Mesodermal cell (in vitro differentiated cells): ENCODE measurements at regions not wholly inside any gene's neighbourhood (a gene's known extent, or its start where the extent isn't known, plus 50 kb on each side); places are given as distances from the start of the nearest gene placed in this dataset.

Source experiments
- H3K27ac ChIP-seq: 2 replicates; pipeline ENCODE4 v1.7.0; 2013; ENCODE audit warnings: mild to moderate bottlenecking, low read depth, low read length, moderate library complexity; ENCODE audit not compliant: severe bottlenecking
- H3K36me3 ChIP-seq: 2 replicates; pipeline ENCODE4 v1.7.1; 2013; ENCODE audit warnings: mild to moderate bottlenecking, low read length, moderate library complexity; ENCODE audit not compliant: control insufficient read depth, insufficient read depth
- H3K4me1 ChIP-seq: one replicate; pipeline ENCODE4 v1.7.1; 2013; ENCODE audit warnings: mild to moderate bottlenecking, low read length; ENCODE audit not compliant: insufficient read depth, control insufficient read depth, poor library complexity, severe bottlenecking
- H3K4me3 ChIP-seq: 2 replicates; pipeline ENCODE4 v1.7.0; 2013; ENCODE audit warnings: low read length, control low read depth, mild to moderate bottlenecking; ENCODE audit not compliant: insufficient read depth, poor library complexity, severe bottlenecking; ENCODE audit errors: extremely low read depth
- H3K9me3 ChIP-seq: 2 replicates; pipeline ENCODE4 v1.7.1; 2013; ENCODE audit warnings: mild to moderate bottlenecking, low read length, moderate library complexity; ENCODE audit not compliant: control insufficient read depth
- WGBS, 2 experiments: methylation state at CpG; one replicate each; pipeline ENCODE4 v1.1.5; 2013; ENCODE audit warnings: missing lambda C conversion rate in 2 of 2; ENCODE audit not compliant: insufficient coverage in 2 of 2; 5-methylcytosine and 5-hydroxymethylcytosine counted together

- 87 to 98% methylated on average over 7 of the region's 7 CpGs for WGBS, 2 experiments
- Histone ChIP-seq H3K4me1 (no peaks in the 10 kb centered on the region), H3K27ac (no peak overlapping the region), H3K36me3 (no peaks in the 10 kb centered on the region), H3K9me3 (no peaks in the 10 kb centered on the region), H3K4me3 (no peak overlapping the region)
Observed at GRCh38 chr10:4733150-4733842, 92.7 kb upstream of the AKR1E2 start.

- Histone ChIP-seq H3K27ac (no peak overlapping the region), H3K4me3 (no peak overlapping the region), H3K9me3 (no peaks in the 10 kb centered on the region), H3K36me3 (no peaks in the 10 kb centered on the region), H3K4me1 (no peaks in the 10 kb centered on the region)
- 77% methylated on average over 2 of the region's 3 CpGs; no CpG with 5 or more reads in 1 of the 2 experiments for WGBS, 2 experiments
Observed at GRCh38 chr10:4730998-4731397, 95.0 kb upstream of the AKR1E2 start.

DNA sequence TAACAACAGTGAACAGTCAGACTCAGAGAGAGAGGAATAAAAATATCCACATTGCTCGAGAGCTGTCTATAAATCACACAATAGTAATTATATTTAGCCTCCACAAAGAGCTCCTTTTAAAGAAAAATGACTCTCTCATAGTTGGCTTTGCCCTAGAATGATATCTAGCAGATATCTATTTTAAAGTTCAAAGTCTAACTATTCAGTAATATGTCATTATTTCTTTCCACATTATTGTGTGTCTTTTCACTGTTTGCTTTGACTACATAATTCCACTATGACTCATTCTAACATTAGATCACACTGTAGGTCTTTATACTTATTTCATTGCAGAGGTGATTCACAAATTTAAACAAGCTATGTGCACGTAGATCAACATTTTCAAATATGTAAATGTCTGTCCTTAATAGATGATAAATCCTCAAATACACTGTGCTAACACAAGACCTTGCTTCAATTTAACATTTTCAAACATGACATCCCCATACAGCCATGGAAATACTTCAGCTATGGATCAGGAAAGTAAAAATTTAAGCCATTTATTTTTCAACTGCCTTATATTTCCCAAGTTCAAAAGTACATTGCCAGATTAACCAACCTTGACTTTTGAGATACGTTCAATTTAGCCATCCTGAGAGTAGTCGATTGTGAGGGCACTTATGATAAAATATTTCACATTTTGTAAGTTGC lies 99.9 kb upstream of the AKR1E2 start:
- Histone ChIP-seq H3K36me3 (no peaks in the 10 kb centered on the region), H3K27ac (no peak overlapping the region), H3K9me3 (no peaks in the 10 kb centered on the region), H3K4me3 (no peak overlapping the region), H3K4me1 (no peaks in the 10 kb centered on the region)
- no CpG with 5 or more reads among the region's 4 CpGs for WGBS, 2 experiments

- H3K27ac ChIP-seq: no peak overlapping the region
- no peak overlapping the region for H3K4me3 ChIP-seq
- no peaks in the 10 kb centered on the region for H3K4me1 ChIP-seq
- H3K9me3 ChIP-seq: no peaks in the 10 kb centered on the region
- H3K36me3 ChIP-seq: no peaks in the 10 kb centered on the region
Observed at GRCh38 chr10:4723860-4724259, 102.1 kb upstream of the AKR1E2 start.

DNA sequence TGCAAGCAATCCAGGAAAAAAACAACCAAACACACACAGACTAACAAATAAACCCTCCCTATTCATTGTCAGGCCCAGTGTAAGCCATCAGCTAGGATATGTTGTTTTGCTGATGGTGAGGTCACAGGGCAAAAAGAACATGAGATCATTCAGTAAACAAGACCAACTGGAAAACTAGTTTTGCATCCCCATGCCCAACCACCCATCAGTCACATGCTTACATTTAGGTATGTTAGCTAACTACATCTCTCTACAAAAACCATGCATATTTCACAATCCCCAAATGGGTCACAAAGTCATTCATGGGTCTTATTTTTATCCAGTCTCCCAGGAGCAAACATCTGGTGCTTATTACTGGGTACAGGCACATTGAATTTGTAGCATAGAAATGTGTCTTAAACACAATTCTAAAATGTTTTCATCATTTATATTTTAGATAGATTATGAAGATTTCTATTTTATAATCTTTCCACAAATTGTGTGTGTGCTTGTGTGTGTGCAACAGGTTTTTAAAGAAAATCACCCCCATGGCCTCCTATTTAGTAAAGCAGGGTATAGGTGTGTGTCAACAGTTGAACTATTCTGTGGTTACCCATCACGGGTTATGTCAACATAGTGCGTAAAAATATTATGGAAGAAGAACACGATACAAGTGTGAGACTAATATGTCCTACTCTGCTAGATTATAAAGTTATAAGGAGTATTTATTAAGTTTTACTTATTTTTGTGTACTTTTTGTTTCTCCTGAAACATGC lies 103.8 kb upstream of the AKR1E2 start:
- 100% methylated on average over 1 of the region's 3 CpGs; no CpG with 5 or more reads in 1 of the 2 experiments for WGBS, 2 experiments
- H3K9me3 ChIP-seq: no peaks in the 10 kb centered on the region
- no peak overlapping the region for H3K4me3 ChIP-seq
- H3K36me3 ChIP-seq: no peaks in the 10 kb centered on the region
- H3K4me1 ChIP-seq: peaks cover 2% of the 10 kb centered on the region
- no peak overlapping the region for H3K27ac ChIP-seq

GRCh38 chr10:4720463-4720862 lies 105.5 kb upstream of the AKR1E2 start:
- H3K4me1 ChIP-seq: peaks cover 2% of the 10 kb centered on the region
- WGBS, 2 experiments: no CpG with 5 or more reads among the region's 1 CpG
- no peaks in the 10 kb centered on the region for H3K9me3 ChIP-seq
- H3K4me3 ChIP-seq: no peak overlapping the region
- no peaks in the 10 kb centered on the region for H3K36me3 ChIP-seq
- H3K27ac ChIP-seq: no peak overlapping the region

DNA sequence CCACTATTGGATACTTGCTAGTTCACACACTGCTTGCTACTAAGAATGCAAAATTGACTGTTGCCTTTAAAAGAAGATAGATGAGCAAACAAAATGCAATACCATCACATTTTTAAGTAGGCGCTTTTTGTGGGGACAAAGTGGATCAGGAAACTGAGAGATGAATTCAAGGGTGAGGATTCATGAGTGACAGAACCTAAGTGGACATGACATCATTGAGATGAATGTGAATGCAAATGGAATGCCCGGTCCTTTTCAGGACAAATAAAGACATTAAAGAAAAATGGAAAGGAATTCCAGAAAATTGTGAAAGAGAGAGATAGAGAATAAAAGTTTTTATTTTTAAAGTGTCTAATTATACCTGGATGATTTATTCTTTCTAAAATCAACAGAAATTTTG lies 106.3 kb upstream of the AKR1E2 start:
- Histone ChIP-seq H3K9me3 (no peaks in the 10 kb centered on the region), H3K4me1 (peaks cover 2% of the 10 kb centered on the region), H3K27ac (no peak overlapping the region), H3K36me3 (no peaks in the 10 kb centered on the region), H3K4me3 (no peak overlapping the region)
- WGBS, 2 experiments: 93 to 100% methylated on average over 2 of the region's 2 CpGs

- Histone ChIP-seq H3K9me3 (no peaks in the 10 kb centered on the region), H3K27ac (no peak overlapping the region), H3K4me1 (peaks cover 2% of the 10 kb centered on the region), H3K36me3 (no peaks in the 10 kb centered on the region), H3K4me3 (no peak overlapping the region)
- WGBS, 2 experiments: no CpG with 5 or more reads among the region's 1 CpG
Observed at GRCh38 chr10:4719036-4719435, 107.0 kb upstream of the AKR1E2 start.

GRCh38 chr10:4718544-4718943 lies 107.5 kb upstream of the AKR1E2 start:
- H3K4me3 ChIP-seq: no peak overlapping the region
- no peak overlapping the region for H3K27ac ChIP-seq
- WGBS, 2 experiments: no CpG with 5 or more reads among the region's 4 CpGs

DNA sequence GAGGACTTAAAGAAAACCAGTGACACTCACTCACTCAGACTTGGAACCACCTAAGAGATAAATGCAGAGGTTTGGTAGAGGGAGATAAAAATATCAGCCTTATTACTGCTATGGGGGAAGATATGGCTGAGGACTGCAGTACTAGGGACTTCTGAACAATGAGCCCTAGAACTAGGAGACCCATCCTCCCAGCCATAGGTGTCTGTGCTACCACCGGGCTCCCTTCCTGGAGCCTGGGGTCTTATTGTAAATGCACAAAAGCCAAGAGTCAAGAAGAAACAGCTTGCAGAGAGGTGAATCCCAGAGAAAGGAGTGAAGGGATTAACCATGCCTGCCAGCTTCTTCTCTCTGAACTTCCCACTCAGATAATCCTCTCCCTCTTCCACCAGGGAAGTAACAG lies 108.3 kb upstream of the AKR1E2 start:
- H3K27ac ChIP-seq: no peak overlapping the region
- WGBS, 2 experiments: no CpG with 5 or more reads among the region's 1 CpG
- H3K4me3 ChIP-seq: no peak overlapping the region
- no peaks in the 10 kb centered on the region for H3K36me3 ChIP-seq
- H3K9me3 ChIP-seq: no peaks in the 10 kb centered on the region
- H3K4me1 ChIP-seq: peaks cover 2% of the 10 kb centered on the region

More at GRCh38 chr10:4718544-4718943, 107.5 kb upstream of the AKR1E2 start:
- H3K4me1 ChIP-seq: peaks cover 2% of the 10 kb centered on the region
- H3K36me3 ChIP-seq: no peaks in the 10 kb centered on the region
- H3K9me3 ChIP-seq: no peaks in the 10 kb centered on the region

DNA sequence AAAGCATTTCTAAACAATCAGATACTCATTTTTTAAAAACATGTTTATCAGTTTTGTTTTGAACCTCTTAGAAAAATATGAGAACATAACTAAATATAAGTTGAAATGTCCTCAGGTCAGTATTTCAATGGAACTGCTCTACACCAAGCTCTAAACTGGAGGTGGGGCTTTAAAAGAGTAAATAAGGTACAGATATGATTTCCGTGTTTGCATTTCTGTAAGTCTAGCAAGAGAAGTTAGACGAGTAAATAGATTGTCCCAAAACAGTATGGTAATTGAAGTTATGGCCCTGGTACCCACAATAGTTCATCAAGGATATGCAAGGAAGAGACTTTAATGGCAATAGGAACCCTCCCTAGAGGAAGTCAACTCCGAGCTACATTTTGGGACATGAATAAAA lies 115.1 kb upstream of the AKR1E2 start:
- WGBS, 2 experiments: 0 to 45% methylated on average over 2 of the region's 3 CpGs
- H3K36me3 ChIP-seq: no peaks in the 10 kb centered on the region
- H3K9me3 ChIP-seq: no peaks in the 10 kb centered on the region
- no peaks in the 10 kb centered on the region for H3K4me1 ChIP-seq
- no peak overlapping the region for H3K27ac ChIP-seq
- H3K4me3 ChIP-seq: no peak overlapping the region
